HG02970 (cell line): ENCODE measurements at regions not wholly inside any gene's neighbourhood (a gene's known extent, or its start where the extent isn't known, plus 50 kb on each side); places are given as distances from the start of the nearest gene placed in this dataset.
"Not testable (repeated sequence)": the region's sequence is repeated elsewhere in the genome, so short reads cannot be mapped to it uniquely, and the experiment has no call there.

Experiments used
- ATAC-seq: cut with Tn5 transposase; IDR thresholded peaks from one replicate; pipeline ENCODE4 v1.9.1; 2021; ENCODE audit warnings: mild to moderate bottlenecking, moderate library complexity, moderate number of reproducible peaks; ENCODE audit not compliant: unreplicated experiment, low FRiP score

GRCh38 chr16:22624800-22625533 is 114.3 kb downstream of the NPIPB5 start:
- ATAC-seq = no peak

GRCh38 chr16:22625967-22626366 is 115.3 kb downstream of the NPIPB5 start:
- ATAC-seq = no peak

- ATAC-seq = no peak
Observed at GRCh38 chr16:22627043-22627442, 116.4 kb downstream of the NPIPB5 start.

- ATAC-seq = no peak
Observed at GRCh38 chr16:22628994-22629393, 118.3 kb downstream of the NPIPB5 start.

GRCh38 chr16:22630242-22630641 is 119.6 kb downstream of the NPIPB5 start:
- no peak for ATAC-seq

GRCh38 chr16:22631264-22631663 is 120.6 kb downstream of the NPIPB5 start:
- ATAC-seq = no peak

GRCh38 chr16:22632606-22633005 is 121.9 kb downstream of the NPIPB5 start:
- ATAC-seq = no peak

- ATAC-seq = no peak
Observed at GRCh38 chr16:22633280-22633679, 122.6 kb downstream of the NPIPB5 start.

GRCh38 chr16:22633799-22634198 is 123.1 kb downstream of the NPIPB5 start:
- no peak for ATAC-seq

GRCh38 chr16:22634954-22635353 is 124.3 kb downstream of the NPIPB5 start:
- no peak for ATAC-seq

GRCh38 chr16:22635357-22635761 is 124.7 kb downstream of the NPIPB5 start:
- ATAC-seq = no peak

- no peak for ATAC-seq
Observed at GRCh38 chr16:22635801-22636200, 125.1 kb downstream of the NPIPB5 start.

GRCh38 chr16:22638393-22639206 is 127.9 kb downstream of the NPIPB5 start:
- ATAC-seq = no peak

- ATAC-seq = no peak
Observed at GRCh38 chr16:22641131-22641628, 130.5 kb downstream of the NPIPB5 start.

GRCh38 chr16:22642416-22643088 is 131.9 kb downstream of the NPIPB5 start:
- no peak for ATAC-seq

GRCh38 chr16:22643203-22643602 is 132.5 kb downstream of the NPIPB5 start:
- not testable (repeated sequence) for ATAC-seq

GRCh38 chr16:22643886-22644285 is 133.2 kb downstream of the NPIPB5 start:
- ATAC-seq = no peak

GRCh38 chr16:22645868-22646267 is 135.2 kb downstream of the NPIPB5 start:
- no peak for ATAC-seq

- no peak for ATAC-seq
Observed at GRCh38 chr16:22646948-22647556, 136.4 kb downstream of the NPIPB5 start.

- no peak for ATAC-seq
Observed at GRCh38 chr16:22648141-22648540, 137.4 kb downstream of the NPIPB5 start.

- no peak for ATAC-seq
Observed at GRCh38 chr16:22648941-22649340, 138.2 kb downstream of the NPIPB5 start.
